ENCODE measurements at regions not wholly inside any gene's neighbourhood (a gene's known extent, or its start where the extent isn't known, plus 50 kb on each side); places are given as distances from the start of the nearest gene placed in this dataset.
"Not testable (repeated sequence)": the region's sequence is repeated elsewhere in the genome, so short reads cannot be mapped to it uniquely, and the experiment has no call there.

GRCh38 chr11:29061452-29061851 lies 953.3 kb downstream of the METTL15 start:
- H3K4me3 ChIP-seq (ENCODE audit: low read depth in 1 of 2, low read length in 2 of 2) = no peak overlapping the region
- H3K27me3 ChIP-seq (ENCODE audit: control insufficient read depth in 1 of 2, insufficient read depth in 2 of 2, low read length in 2 of 2) = no peaks in the 10 kb centered on the region
- H3K4me1 ChIP-seq (ENCODE audit: control insufficient read depth in 2 of 2, insufficient read depth in 2 of 2, low read length in 1 of 2) = no peaks in the 10 kb centered on the region
- H3K36me3 ChIP-seq (ENCODE audit: control insufficient read depth in 2 of 2, insufficient read depth in 2 of 2, low read length in 1 of 2) = no peaks in the 10 kb centered on the region
- no peak overlapping the region for H3K27ac ChIP-seq (ENCODE audit: low read depth in 2 of 2, low read length in 1 of 2)
- peaks cover 0 to 1% of the 10 kb centered on the region in 2 donors for H3K9me3 ChIP-seq (ENCODE audit: control insufficient read depth in 2 of 2, insufficient read depth in 1 of 2, low read depth in 1 of 2, low read length in 1 of 2)

GRCh38 chr11:29056487-29056886 lies 948.3 kb downstream of the METTL15 start:
- H3K36me3 ChIP-seq (ENCODE audit: control insufficient read depth in 2 of 2, insufficient read depth in 2 of 2, low read length in 1 of 2); H3K4me3 ChIP-seq (ENCODE audit: low read depth in 1 of 2, low read length in 2 of 2); H3K9me3 ChIP-seq (ENCODE audit: control insufficient read depth in 2 of 2, insufficient read depth in 1 of 2, low read depth in 1 of 2, low read length in 1 of 2); H3K27ac ChIP-seq (ENCODE audit: low read depth in 2 of 2, low read length in 1 of 2); H3K27me3 ChIP-seq (ENCODE audit: control insufficient read depth in 1 of 2, insufficient read depth in 2 of 2, low read length in 2 of 2); H3K4me1 ChIP-seq (ENCODE audit: control insufficient read depth in 2 of 2, insufficient read depth in 2 of 2, low read length in 1 of 2): not testable (repeated sequence)
- 59% methylated on average over 2 of the region's 2 CpGs for WGBS, 2 donors

- no peaks in the 10 kb centered on the region for H3K4me1 ChIP-seq (ENCODE audit: control insufficient read depth in 2 of 2, insufficient read depth in 2 of 2, low read length in 1 of 2)
- H3K9me3 ChIP-seq (ENCODE audit: control insufficient read depth in 2 of 2, insufficient read depth in 1 of 2, low read depth in 1 of 2, low read length in 1 of 2) = peaks cover 0 to 2% of the 10 kb centered on the region in 2 donors
- H3K27ac ChIP-seq (ENCODE audit: low read depth in 2 of 2, low read length in 1 of 2) = no peak overlapping the region
- WGBS, 2 donors = 80 to 84% methylated on average over 1 of the region's 1 CpG
- no peaks in the 10 kb centered on the region for H3K36me3 ChIP-seq (ENCODE audit: control insufficient read depth in 2 of 2, insufficient read depth in 2 of 2, low read length in 1 of 2)
- no peak overlapping the region for H3K4me3 ChIP-seq (ENCODE audit: low read depth in 1 of 2, low read length in 2 of 2)
- H3K27me3 ChIP-seq (ENCODE audit: control insufficient read depth in 1 of 2, insufficient read depth in 2 of 2, low read length in 2 of 2) = no peaks in the 10 kb centered on the region
Observed at GRCh38 chr11:29051935-29052334, 943.7 kb downstream of the METTL15 start.

- not testable (repeated sequence) for H3K4me1 ChIP-seq (ENCODE audit: control insufficient read depth in 2 of 2, insufficient read depth in 2 of 2, low read length in 1 of 2); H3K36me3 ChIP-seq (ENCODE audit: control insufficient read depth in 2 of 2, insufficient read depth in 2 of 2, low read length in 1 of 2); H3K4me3 ChIP-seq (ENCODE audit: low read depth in 1 of 2, low read length in 2 of 2); H3K9me3 ChIP-seq (ENCODE audit: control insufficient read depth in 2 of 2, insufficient read depth in 1 of 2, low read depth in 1 of 2, low read length in 1 of 2); H3K27me3 ChIP-seq (ENCODE audit: control insufficient read depth in 1 of 2, insufficient read depth in 2 of 2, low read length in 2 of 2); H3K27ac ChIP-seq (ENCODE audit: low read depth in 2 of 2, low read length in 1 of 2)
- WGBS, 2 donors = 82 to 87% methylated on average over 11 of the region's 11 CpGs
Observed at GRCh38 chr11:29050962-29051361, 942.8 kb downstream of the METTL15 start.

- H3K4me3 ChIP-seq (ENCODE audit: low read depth in 1 of 2, low read length in 2 of 2) = no peak overlapping the region
- H3K9me3 ChIP-seq (ENCODE audit: control insufficient read depth in 2 of 2, insufficient read depth in 1 of 2, low read depth in 1 of 2, low read length in 1 of 2) = no peaks in the 10 kb centered on the region
Observed at GRCh38 chr11:29040489-29040888, 932.3 kb downstream of the METTL15 start.

GRCh38 chr11:29032384-29033149 lies 924.4 kb downstream of the METTL15 start:
- H3K27me3 ChIP-seq (ENCODE audit: control insufficient read depth in 1 of 2, insufficient read depth in 2 of 2, low read length in 2 of 2) = no peaks in the 10 kb centered on the region
- H3K4me1 ChIP-seq (ENCODE audit: control insufficient read depth in 2 of 2, insufficient read depth in 2 of 2, low read length in 1 of 2) = no peaks in the 10 kb centered on the region
- no peaks in the 10 kb centered on the region for H3K36me3 ChIP-seq (ENCODE audit: control insufficient read depth in 2 of 2, insufficient read depth in 2 of 2, low read length in 1 of 2)
- 35 to 56% methylated on average over 2 of the region's 2 CpGs for WGBS, 2 donors
- no peaks in the 10 kb centered on the region for H3K9me3 ChIP-seq (ENCODE audit: control insufficient read depth in 2 of 2, insufficient read depth in 1 of 2, low read depth in 1 of 2, low read length in 1 of 2)
- no peak overlapping the region for H3K4me3 ChIP-seq (ENCODE audit: low read depth in 1 of 2, low read length in 2 of 2)
- no peak overlapping the region for H3K27ac ChIP-seq (ENCODE audit: low read depth in 2 of 2, low read length in 1 of 2)

More at GRCh38 chr11:29040489-29040888, 932.3 kb downstream of the METTL15 start:
- Histone ChIP-seq H3K27me3 (ENCODE audit: control insufficient read depth in 1 of 2, insufficient read depth in 2 of 2, low read length in 2 of 2) (no peaks in the 10 kb centered on the region), H3K4me1 (ENCODE audit: control insufficient read depth in 2 of 2, insufficient read depth in 2 of 2, low read length in 1 of 2) (no peaks in the 10 kb centered on the region), H3K36me3 (ENCODE audit: control insufficient read depth in 2 of 2, insufficient read depth in 2 of 2, low read length in 1 of 2) (no peaks in the 10 kb centered on the region), H3K27ac (ENCODE audit: low read depth in 2 of 2, low read length in 1 of 2) (no peak overlapping the region)

GRCh38 chr11:29029452-29029851 lies 921.3 kb downstream of the METTL15 start:
- H3K27me3 ChIP-seq (ENCODE audit: control insufficient read depth in 1 of 2, insufficient read depth in 2 of 2, low read length in 2 of 2) = no peaks in the 10 kb centered on the region
- H3K4me3 ChIP-seq (ENCODE audit: low read depth in 1 of 2, low read length in 2 of 2) = no peak overlapping the region
- H3K4me1 ChIP-seq (ENCODE audit: control insufficient read depth in 2 of 2, insufficient read depth in 2 of 2, low read length in 1 of 2) = no peaks in the 10 kb centered on the region
- H3K9me3 ChIP-seq (ENCODE audit: control insufficient read depth in 2 of 2, insufficient read depth in 1 of 2, low read depth in 1 of 2, low read length in 1 of 2) = no peaks in the 10 kb centered on the region
- no peaks in the 10 kb centered on the region for H3K36me3 ChIP-seq (ENCODE audit: control insufficient read depth in 2 of 2, insufficient read depth in 2 of 2, low read length in 1 of 2)
- no peak overlapping the region for H3K27ac ChIP-seq (ENCODE audit: low read depth in 2 of 2, low read length in 1 of 2)
- WGBS, 2 donors = 76 to 84% methylated on average over 2 of the region's 2 CpGs

GRCh38 chr11:29027436-29027835 lies 919.2 kb downstream of the METTL15 start:
- Histone ChIP-seq H3K36me3 (ENCODE audit: control insufficient read depth in 2 of 2, insufficient read depth in 2 of 2, low read length in 1 of 2) (no peaks in the 10 kb centered on the region), H3K4me3 (ENCODE audit: low read depth in 1 of 2, low read length in 2 of 2) (no peak overlapping the region), H3K9me3 (ENCODE audit: control insufficient read depth in 2 of 2, insufficient read depth in 1 of 2, low read depth in 1 of 2, low read length in 1 of 2) (no peaks in the 10 kb centered on the region), H3K27me3 (ENCODE audit: control insufficient read depth in 1 of 2, insufficient read depth in 2 of 2, low read length in 2 of 2) (no peaks in the 10 kb centered on the region), H3K4me1 (ENCODE audit: control insufficient read depth in 2 of 2, insufficient read depth in 2 of 2, low read length in 1 of 2) (no peaks in the 10 kb centered on the region), H3K27ac (ENCODE audit: low read depth in 2 of 2, low read length in 1 of 2) (no peak overlapping the region)
- WGBS, 2 donors = 91 to 95% methylated on average over 1 of the region's 1 CpG

- Histone ChIP-seq H3K4me3 (ENCODE audit: low read depth in 1 of 2, low read length in 2 of 2) (no peak overlapping the region), H3K36me3 (ENCODE audit: control insufficient read depth in 2 of 2, insufficient read depth in 2 of 2, low read length in 1 of 2) (no peaks in the 10 kb centered on the region), H3K27ac (ENCODE audit: low read depth in 2 of 2, low read length in 1 of 2) (no peak overlapping the region), H3K9me3 (ENCODE audit: control insufficient read depth in 2 of 2, insufficient read depth in 1 of 2, low read depth in 1 of 2, low read length in 1 of 2) (no peaks in the 10 kb centered on the region), H3K27me3 (ENCODE audit: control insufficient read depth in 1 of 2, insufficient read depth in 2 of 2, low read length in 2 of 2) (no peaks in the 10 kb centered on the region), H3K4me1 (ENCODE audit: control insufficient read depth in 2 of 2, insufficient read depth in 2 of 2, low read length in 1 of 2) (no peaks in the 10 kb centered on the region)
- WGBS, 2 donors = 86 to 90% methylated on average over 2 of the region's 2 CpGs
Observed at GRCh38 chr11:29026286-29026685, 918.1 kb downstream of the METTL15 start.

GRCh38 chr11:29025001-29025400 lies 916.8 kb downstream of the METTL15 start:
- no peaks in the 10 kb centered on the region for H3K9me3 ChIP-seq (ENCODE audit: control insufficient read depth in 2 of 2, insufficient read depth in 1 of 2, low read depth in 1 of 2, low read length in 1 of 2)
- no peaks in the 10 kb centered on the region for H3K27me3 ChIP-seq (ENCODE audit: control insufficient read depth in 1 of 2, insufficient read depth in 2 of 2, low read length in 2 of 2)
- WGBS, 2 donors = 71% methylated on average over 3 of the region's 3 CpGs
- no peak overlapping the region for H3K27ac ChIP-seq (ENCODE audit: low read depth in 2 of 2, low read length in 1 of 2)
- no peak overlapping the region for H3K4me3 ChIP-seq (ENCODE audit: low read depth in 1 of 2, low read length in 2 of 2)
- H3K36me3 ChIP-seq (ENCODE audit: control insufficient read depth in 2 of 2, insufficient read depth in 2 of 2, low read length in 1 of 2) = no peaks in the 10 kb centered on the region
- no peaks in the 10 kb centered on the region for H3K4me1 ChIP-seq (ENCODE audit: control insufficient read depth in 2 of 2, insufficient read depth in 2 of 2, low read length in 1 of 2)

Data from esophagus (tissue), 2 donors.